GM12891 (cell line): ENCODE measurements at regions not wholly inside any gene's neighbourhood (a gene's known extent, or its start where the extent isn't known, plus 50 kb on each side); places are given as distances from the start of the nearest gene placed in this dataset.

ENCODE experiments used
- DNase-seq: peaks from one replicate; pipeline ENCODE4 v3.0.0; 2011; ENCODE audit warnings: low spot score; ENCODE audit not compliant: insufficient read length
- FAIRE-seq: peaks from 2 replicates; lab custom pipeline; 2011; peaks lifted over from hg19 to GRCh38; lab: Jason Lieb, UNC
- PAX5 ChIP-seq: IDR thresholded peaks from 2 replicates; pipeline ENCODE4 v1.6.1; 2011; ENCODE audit warnings: low read length, moderate library complexity, mild to moderate bottlenecking; ENCODE audit not compliant: insufficient read depth, severe bottlenecking
- POLR2A ChIP-seq: IDR thresholded peaks from 2 replicates; pipeline ENCODE4 v1.6.1; 2011; ENCODE audit warnings: low read depth, low read length, control low read depth
- POLR2AphosphoS5 ChIP-seq: IDR thresholded peaks from 2 replicates; pipeline ENCODE4 v1.6.1; 2011; ENCODE audit warnings: low read depth, low read length, control low read depth
- POU2F2 ChIP-seq: IDR thresholded peaks from 2 replicates; pipeline ENCODE4 v1.6.1; 2011; ENCODE audit warnings: low read depth, mild to moderate bottlenecking, control low read depth, low read length, moderate library complexity
- SPI1 ChIP-seq: IDR thresholded peaks from 2 replicates; pipeline ENCODE4 v1.6.1; 2011; ENCODE audit warnings: low read depth, low read length, control low read depth
- TAF1 ChIP-seq: IDR thresholded peaks from 2 replicates; pipeline ENCODE4 v1.6.1; 2011; ENCODE audit warnings: low read depth, low read length, control low read depth

GRCh38 chr3:68009900-68010299 lies 355.5 kb upstream of the SUCLG2 start:
- DNase-seq, result no peak
- no peak for FAIRE-seq
- TF ChIP-seq TAF1 (no peak), SPI1 (no peak), POLR2AphosphoS5 (no peak), POLR2A (no peak), PAX5 (no peak), POU2F2 (no peak)

GRCh38 chr3:68007621-68008226 lies 353.3 kb upstream of the SUCLG2 start:
- DNase-seq, result no peak
- TF ChIP-seq POLR2A (no peak), PAX5 (no peak), SPI1 (no peak), POLR2AphosphoS5 (no peak), POU2F2 (no peak), TAF1 (no peak)

GRCh38 chr3:68006646-68007045 lies 352.2 kb upstream of the SUCLG2 start:
- no peak for TF ChIP-seq POU2F2
- no peak for TF ChIP-seq SPI1
- TF ChIP-seq TAF1, result no peak
- TF ChIP-seq POLR2A, result no peak
- no peak for TF ChIP-seq PAX5
- TF ChIP-seq POLR2AphosphoS5, result no peak
- FAIRE-seq (no peak), DNase-seq (no peak)

More at GRCh38 chr3:68007621-68008226, 353.3 kb upstream of the SUCLG2 start:
- FAIRE-seq, result no peak

GRCh38 chr3:68004091-68004490 lies 349.7 kb upstream of the SUCLG2 start:
- TF ChIP-seq SPI1 (no peak), POLR2AphosphoS5 (no peak), POU2F2 (no peak), PAX5 (no peak), POLR2A (no peak), TAF1 (no peak)
- FAIRE-seq, result no peak

GRCh38 chr3:67998281-67998680 lies 343.9 kb upstream of the SUCLG2 start:
- DNase-seq, result no peak
- TF ChIP-seq TAF1 (no peak), SPI1 (no peak), POLR2A (no peak), POLR2AphosphoS5 (no peak), POU2F2 (no peak), PAX5 (no peak)
- FAIRE-seq, result no peak

More at GRCh38 chr3:68004091-68004490, 349.7 kb upstream of the SUCLG2 start:
- DNase-seq, result no peak

- no peak for FAIRE-seq
- no peak for DNase-seq
- TF ChIP-seq POU2F2 (no peak), POLR2AphosphoS5 (no peak), TAF1 (no peak)
These were observed 340.8 kb upstream of the SUCLG2 start for GRCh38 chr3:67995206-67995605.

- FAIRE-seq (no peak), DNase-seq (no peak)
- TF ChIP-seq POLR2A (no peak), TAF1 (no peak), POLR2AphosphoS5 (no peak), SPI1 (no peak), PAX5 (no peak), POU2F2 (no peak)
These were observed 332.3 kb upstream of the SUCLG2 start for GRCh38 chr3:67986706-67987105.

- no peak for TF ChIP-seq POLR2AphosphoS5
- no peak for TF ChIP-seq POLR2A
- TF ChIP-seq TAF1, result no peak
- no peak for TF ChIP-seq POU2F2
- TF ChIP-seq SPI1, result no peak
- TF ChIP-seq PAX5, result no peak
- no peak for DNase-seq
- FAIRE-seq, result no peak
These were observed 328.8 kb upstream of the SUCLG2 start for GRCh38 chr3:67983166-67983565.

- no peak for TF ChIP-seq TAF1
- TF ChIP-seq SPI1, result no peak
- TF ChIP-seq POLR2AphosphoS5, result no peak
- no peak for TF ChIP-seq PAX5
- no peak for TF ChIP-seq POLR2A
- TF ChIP-seq POU2F2, result no peak
- FAIRE-seq, result no peak
These were observed 326.7 kb upstream of the SUCLG2 start for GRCh38 chr3:67981077-67981476.

GRCh38 chr3:67979342-67979741 lies 324.9 kb upstream of the SUCLG2 start:
- DNase-seq (no peak), FAIRE-seq (no peak)
- TF ChIP-seq SPI1, result no peak
- TF ChIP-seq PAX5, result no peak

More at GRCh38 chr3:67981077-67981476, 326.7 kb upstream of the SUCLG2 start:
- no peak for DNase-seq

GRCh38 chr3:67977762-67978161 lies 323.4 kb upstream of the SUCLG2 start:
- TF ChIP-seq TAF1, result no peak
- no peak for TF ChIP-seq SPI1
- TF ChIP-seq POLR2A, result no peak
- no peak for TF ChIP-seq PAX5
- no peak for TF ChIP-seq POLR2AphosphoS5
- TF ChIP-seq POU2F2, result no peak
- FAIRE-seq (no peak), DNase-seq (no peak)
